WTC11 (cell line): ENCODE measurements at regions not wholly inside any gene's neighbourhood (a gene's known extent, or its start where the extent isn't known, plus 50 kb on each side); places are given as distances from the start of the nearest gene placed in this dataset.

Experiments
- ATAC-seq: fragments of 200-7000 bp; cut with Tn5 transposase; 2 replicates; pipeline ENCODE4 v1.10.0; 2021; ENCODE audit warnings: mild to moderate bottlenecking, moderate library complexity
- CTCF ChIA-PET: fragments of 300-600 bp; sonication (Branson Sonifier 250); formaldehyde crosslinking; loops from one replicate; lab custom pipeline; 2021; ENCODE audit warnings: antibody characterized with exemption; lab: Charles Lee
- POLR2A ChIA-PET: fragments of 350-600 bp; sonication (Branson Sonifier 250); formaldehyde crosslinking; loops from one replicate; lab custom pipeline; 2021; ENCODE audit warnings: antibody characterized with exemption; lab: Charles Lee
- DNase-seq: peaks from one replicate; pipeline ENCODE4 v3.0.0; 2021; ENCODE audit warnings: low spot score
- H3K27ac Mint-ChIP-seq: 2 replicates; pipeline ENCODE4 v1.8.0; 2021; ENCODE audit warnings: mixed read lengths
- H3K27me3 Mint-ChIP-seq: 2 replicates; pipeline ENCODE4 v1.8.0; 2021; ENCODE audit warnings: low read depth, mild to moderate bottlenecking, moderate library complexity, mixed read lengths
- H3K36me3 Mint-ChIP-seq: 2 replicates; pipeline ENCODE4 v1.8.0; 2021; ENCODE audit warnings: mixed read lengths
- H3K4me1 Mint-ChIP-seq: 2 replicates; pipeline ENCODE4 v1.8.0; 2022; ENCODE audit warnings: mixed read lengths
- H3K4me3 Mint-ChIP-seq: 2 replicates; pipeline ENCODE4 v1.8.0; 2021; ENCODE audit warnings: mild to moderate bottlenecking, moderate library complexity, mixed read lengths
- H3K9me3 Mint-ChIP-seq: 2 replicates; pipeline ENCODE4 v1.8.0; 2021; ENCODE audit warnings: mixed read lengths
- ATF2 ChIP-seq: sonication (generic); formaldehyde crosslinking; IDR thresholded peaks from 2 replicates; pipeline ENCODE4 v1.8.1; 2022; ENCODE audit warnings: low read depth, missing genetic modification reagents, borderline replicate concordance
- ATF6 ChIP-seq: sonication (generic); formaldehyde crosslinking; IDR thresholded peaks from 2 replicates; pipeline ENCODE4 v1.8.1; 2023; ENCODE audit warnings: mild to moderate bottlenecking, missing genetic modification reagents
- CREB1 ChIP-seq: sonication (generic); formaldehyde crosslinking; IDR thresholded peaks from 2 replicates; pipeline ENCODE4 v1.8.0; 2023; ENCODE audit warnings: mild to moderate bottlenecking, missing genetic modification reagents
- CREM ChIP-seq: sonication (generic); formaldehyde crosslinking; IDR thresholded peaks from 2 replicates; pipeline ENCODE4 v1.8.1; 2022; ENCODE audit warnings: mild to moderate bottlenecking, missing genetic modification reagents, moderate library complexity
- ESRRA ChIP-seq: sonication (generic); formaldehyde crosslinking; IDR thresholded peaks from 2 replicates; pipeline ENCODE4 v1.8.1; 2022; ENCODE audit warnings: mild to moderate bottlenecking, missing genetic modification reagents, borderline replicate concordance
- FOXJ3 ChIP-seq: sonication (generic); formaldehyde crosslinking; IDR thresholded peaks from 2 replicates; pipeline ENCODE4 v1.9.0; 2021; ENCODE audit warnings: missing genetic modification reagents, mild to moderate bottlenecking, borderline replicate concordance
- FOXP4 ChIP-seq: sonication (generic); formaldehyde crosslinking; IDR thresholded peaks from 2 replicates; pipeline ENCODE4 v1.8.0; 2022; ENCODE audit warnings: mild to moderate bottlenecking, missing genetic modification reagents
- OVOL2 ChIP-seq: fragments of 250-450 bp; sonication (Bioruptor Pico); IDR thresholded peaks from 2 replicates; pipeline ENCODE4 v1.9.0; 2021; ENCODE audit warnings: mild to moderate bottlenecking, borderline replicate concordance
- TEAD1 ChIP-seq: sonication (generic); formaldehyde crosslinking; IDR thresholded peaks from 2 replicates; pipeline ENCODE4 v1.8.0; 2022; ENCODE audit warnings: mild to moderate bottlenecking, missing genetic modification reagents
- ZBTB43 ChIP-seq: sonication (generic); formaldehyde crosslinking; IDR thresholded peaks from 2 replicates; pipeline ENCODE4 v1.8.1; 2023; ENCODE audit warnings: mild to moderate bottlenecking, missing genetic modification reagents
- ZNF671 ChIP-seq: fragments of 250-450 bp; sonication (Bioruptor Pico); IDR thresholded peaks from 2 replicates; pipeline ENCODE4 v1.8.0; 2021; ENCODE audit warnings: mild to moderate bottlenecking
- TF ChIP-seq, protein P1 (sequence below): sonication (generic); formaldehyde crosslinking; IDR thresholded peaks from 2 replicates; pipeline ENCODE4 v1.8.0; 2023; ENCODE audit warnings: missing genetic modification reagents
- TF ChIP-seq, protein P2 (sequence below): sonication (generic); formaldehyde crosslinking; IDR thresholded peaks from 2 replicates; pipeline ENCODE4 v1.8.1; 2022; ENCODE audit warnings: mild to moderate bottlenecking, moderate library complexity, missing genetic modification reagents

DNA sequence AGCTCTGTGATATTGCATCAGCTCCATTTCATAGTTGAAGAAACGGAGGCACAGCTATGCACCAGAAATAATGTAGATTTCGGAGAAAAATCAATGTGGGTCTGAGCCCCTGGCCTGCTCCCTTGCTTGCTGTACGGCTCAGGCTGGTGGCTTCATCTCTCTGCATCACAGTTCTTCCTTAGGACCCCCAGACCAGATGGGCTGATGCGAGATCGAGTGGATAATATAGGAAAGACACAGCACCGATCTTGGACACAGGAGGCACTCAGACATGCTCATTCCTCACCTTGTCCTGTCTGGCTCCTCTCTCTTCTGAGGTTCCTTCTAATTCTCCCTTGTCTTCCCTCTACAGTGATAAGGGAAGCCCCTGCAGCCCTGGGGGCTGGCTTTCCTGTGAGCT is 365.9 kb upstream of the ZMIZ1 start:
- Mint-ChIP-seq H3K9me3 (no peaks in the 10 kb centered on the region), H3K4me3 (no peak overlapping the region), H3K27ac (no peak overlapping the region), H3K36me3 (no peaks in the 10 kb centered on the region), H3K4me1 (no peaks in the 10 kb centered on the region), H3K27me3 (no peaks in the 10 kb centered on the region; the same call in 1 of the 2 replicates)
- ATAC-seq (no peak), DNase-seq (no peak)
- CTCF ChIA-PET: no interaction called here
- POLR2A ChIA-PET: no interaction called here
- TF ChIP-seq OVOL2 (CRISPR knock-in tag) (no peak), ZNF671 (CRISPR knock-in tag) (no peak), CREB1 (no peak)
- TF ChIP-seq, protein P1, sequence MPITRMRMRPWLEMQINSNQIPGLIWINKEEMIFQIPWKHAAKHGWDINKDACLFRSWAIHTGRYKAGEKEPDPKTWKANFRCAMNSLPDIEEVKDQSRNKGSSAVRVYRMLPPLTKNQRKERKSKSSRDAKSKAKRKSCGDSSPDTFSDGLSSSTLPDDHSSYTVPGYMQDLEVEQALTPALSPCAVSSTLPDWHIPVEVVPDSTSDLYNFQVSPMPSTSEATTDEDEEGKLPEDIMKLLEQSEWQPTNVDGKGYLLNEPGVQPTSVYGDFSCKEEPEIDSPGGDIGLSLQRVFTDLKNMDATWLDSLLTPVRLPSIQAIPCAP: no peak
- TF ChIP-seq, all 79 proteins: peak for 0

GRCh38 chr10:78703593-78703992 is 365.2 kb upstream of the ZMIZ1 start:
- no peak overlapping the region for H3K27ac Mint-ChIP-seq
- DNase-seq (no peak), ATAC-seq (no peak)
- CTCF ChIA-PET: no interaction called here
- no peak for TF ChIP-seq CREB1
- no peaks in the 10 kb centered on the region for H3K4me1 Mint-ChIP-seq
- H3K4me3 Mint-ChIP-seq: no peak overlapping the region
- H3K36me3 Mint-ChIP-seq: no peaks in the 10 kb centered on the region
- no peaks in the 10 kb centered on the region; the same call in 1 of the 2 replicates for H3K27me3 Mint-ChIP-seq
- H3K9me3 Mint-ChIP-seq: no peaks in the 10 kb centered on the region
- POLR2A ChIA-PET: no interaction called here

DNA sequence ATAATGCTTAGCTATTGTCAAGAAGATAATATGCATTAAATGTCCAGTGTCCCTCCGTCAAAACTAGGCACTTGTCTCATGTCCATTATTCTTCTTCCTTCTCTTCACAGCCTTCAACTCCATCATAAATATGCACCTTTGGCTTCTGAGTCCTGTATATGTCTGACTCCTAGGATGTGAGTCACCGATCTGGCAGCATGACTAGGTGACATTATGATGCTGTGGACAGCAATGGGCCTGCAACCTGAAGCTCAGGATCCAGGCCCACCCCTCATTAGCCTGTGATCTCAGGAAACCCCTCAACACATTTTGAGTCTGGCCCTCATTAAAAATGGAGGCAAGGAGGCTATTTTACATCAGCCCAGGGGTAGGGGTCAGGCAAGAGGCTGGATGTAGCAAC is 362.5 kb upstream of the ZMIZ1 start:
- Mint-ChIP-seq H3K27ac (no peak overlapping the region), H3K9me3 (no peaks in the 10 kb centered on the region), H3K4me3 (no peak overlapping the region), H3K27me3 (peaks cover 4% of the 10 kb centered on the region; the same call in 1 of the 2 replicates), H3K4me1 (no peaks in the 10 kb centered on the region), H3K36me3 (no peaks in the 10 kb centered on the region)
- POLR2A ChIA-PET: no interaction called here
- ATAC-seq (no peak), DNase-seq (no peak)
- TF ChIP-seq TEAD1 (CRISPR knock-in tag) (no peak), ATF6 (CRISPR knock-in tag) (no peak), FOXP4 (no peak), ATF2 (CRISPR knock-in tag) (no peak), ESRRA (no peak), FOXJ3 (CRISPR knock-in tag) (no peak), CREM (CRISPR knock-in tag) (no peak), ZBTB43 (no peak)
- TF ChIP-seq, protein P2, sequence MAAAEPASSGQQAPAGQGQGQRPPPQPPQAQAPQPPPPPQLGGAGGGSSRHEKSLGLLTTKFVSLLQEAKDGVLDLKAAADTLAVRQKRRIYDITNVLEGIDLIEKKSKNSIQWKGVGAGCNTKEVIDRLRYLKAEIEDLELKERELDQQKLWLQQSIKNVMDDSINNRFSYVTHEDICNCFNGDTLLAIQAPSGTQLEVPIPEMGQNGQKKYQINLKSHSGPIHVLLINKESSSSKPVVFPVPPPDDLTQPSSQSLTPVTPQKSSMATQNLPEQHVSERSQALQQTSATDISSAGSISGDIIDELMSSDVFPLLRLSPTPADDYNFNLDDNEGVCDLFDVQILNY (CRISPR knock-in tag): no peak
- CTCF ChIA-PET: interaction anchor here (0.7 kb wide), 1 partner anchor 266 kb away, joined by 5 read pairs; no protein-coding TSS in a partner anchor
